Erythroblast (primary cell): ENCODE measurements at regions not wholly inside any gene's neighbourhood (a gene's known extent, or its start where the extent isn't known, plus 50 kb on each side); places are given as distances from the start of the nearest gene placed in this dataset.

ENCODE experiments used
- DNase-seq, 2 experiments: peaks; one replicate each; lab custom pipeline; 2025; lab: John Stamatoyannopoulos, UW
- GATA1 ChIP-seq: IDR thresholded peaks from 2 replicates; pipeline ENCODE4 v1.6.1; 2011; ENCODE audit warnings: low read depth, mild to moderate bottlenecking, control low read depth, low read length, moderate library complexity
- POLR2A ChIP-seq: IDR thresholded peaks from 2 replicates; pipeline ENCODE4 v1.6.1; 2011; ENCODE audit warnings: mild to moderate bottlenecking, low read length

GRCh38 chr3:57009802-57010201 lies 50.7 kb upstream of the SPATA12 start:
- TF ChIP-seq POLR2A (no peak), GATA1 (no peak)
- DNase-seq: no peak

DNA sequence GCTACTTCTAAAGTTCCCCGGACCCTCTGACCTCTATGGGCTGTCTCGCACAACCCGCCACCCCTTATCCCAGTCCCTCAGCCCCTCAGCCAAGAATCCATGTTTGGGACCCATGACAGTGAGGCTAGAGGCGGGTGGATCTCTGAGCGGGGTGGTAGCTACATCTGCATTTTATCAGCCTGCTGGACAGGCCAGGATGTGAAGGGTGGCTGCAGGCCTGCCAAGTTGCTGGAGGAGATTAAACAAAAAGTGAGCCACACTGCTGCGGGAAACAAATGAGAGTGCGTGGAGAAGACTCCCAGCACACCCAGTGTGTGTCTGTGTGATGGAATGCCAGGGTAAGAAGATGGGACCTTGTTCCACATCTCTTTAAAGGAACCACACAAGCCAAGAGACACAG lies 51.1 kb upstream of the SPATA12 start:
- peak in 1 of 2 experiments; percentile 17 for DNase-seq
- no peak for TF ChIP-seq GATA1
- no peak for TF ChIP-seq POLR2A

DNA sequence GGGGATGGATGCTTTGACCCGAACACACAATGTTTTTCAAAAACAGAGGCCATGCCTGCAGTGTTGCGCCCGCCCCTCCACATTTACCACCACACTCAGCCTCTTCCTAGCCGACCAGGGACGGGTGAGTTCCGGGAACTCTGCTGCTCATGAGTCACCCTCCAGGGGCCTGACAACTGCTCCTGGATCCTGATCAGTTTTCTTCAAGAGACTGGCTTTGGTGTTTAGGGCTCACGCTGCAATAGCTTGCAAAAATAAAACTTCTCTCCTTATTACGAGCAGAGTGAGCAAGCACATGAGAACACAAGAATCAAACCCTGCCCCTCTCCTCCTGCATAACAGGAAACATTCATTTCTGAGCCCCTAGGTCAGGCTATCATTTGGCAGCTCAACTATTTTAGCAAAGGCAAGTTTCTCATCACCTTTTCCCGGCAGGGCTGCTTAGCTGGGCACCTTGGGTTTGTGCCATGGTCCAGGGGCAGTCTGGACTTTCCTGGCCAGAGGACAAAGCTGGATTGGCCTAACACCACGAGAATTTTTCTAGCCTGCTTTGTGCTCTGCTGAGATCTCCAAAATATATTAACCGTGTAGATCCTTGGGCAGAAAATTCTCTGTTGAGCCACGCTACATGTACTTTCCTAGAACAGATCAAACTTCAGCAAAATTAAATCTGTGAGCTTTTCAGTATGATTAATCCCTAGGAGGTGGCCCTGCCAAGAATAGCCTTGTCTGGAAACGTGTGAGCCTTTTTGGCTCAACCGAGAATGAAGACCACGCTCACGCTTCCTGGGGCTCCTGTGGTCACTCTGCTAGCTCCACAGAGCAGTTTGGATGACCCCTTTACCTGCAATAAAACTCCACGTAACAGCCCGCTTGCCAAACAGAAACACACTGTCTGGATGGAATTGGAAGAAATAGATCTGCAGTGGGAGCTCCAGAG lies 52.7 kb upstream of the SPATA12 start:
- peak in 1 of 2 experiments; percentile 10 for DNase-seq
- TF ChIP-seq GATA1 (no peak), POLR2A (no peak)

DNA sequence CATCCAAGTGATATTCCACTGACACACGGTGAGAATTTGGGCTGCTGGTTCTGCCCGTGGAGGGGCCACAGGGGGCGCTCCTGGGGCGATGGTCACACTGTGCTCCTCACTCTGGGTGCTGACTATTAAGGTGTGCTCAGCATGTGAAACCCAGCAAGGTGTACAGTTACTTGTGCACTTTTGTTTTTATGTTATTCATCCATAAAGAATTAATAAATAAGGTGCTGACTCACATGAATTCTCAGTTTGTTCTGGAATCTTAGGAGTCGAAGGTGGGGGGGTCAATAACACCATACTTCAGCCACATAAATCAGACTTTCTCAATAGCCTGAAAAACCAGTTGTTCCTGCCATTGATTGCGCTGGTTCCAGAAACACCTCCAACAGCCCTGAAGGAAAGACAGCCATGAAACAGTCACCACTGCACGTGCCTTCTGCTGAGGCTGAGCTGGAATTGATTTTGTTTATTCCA lies 53.5 kb upstream of the SPATA12 start:
- no peak for DNase-seq
- TF ChIP-seq GATA1 (no peak), POLR2A (no peak)

- DNase-seq: no peak
These were observed 54.2 kb upstream of the SPATA12 start for GRCh38 chr3:57006179-57006657.

GRCh38 chr3:57004229-57004628 lies 56.2 kb upstream of the SPATA12 start:
- peak in 1 of 2 experiments; percentile 16 for DNase-seq
- TF ChIP-seq GATA1 (no peak), POLR2A (no peak)

More at GRCh38 chr3:57006179-57006657, 54.2 kb upstream of the SPATA12 start:
- TF ChIP-seq GATA1: no peak
- TF ChIP-seq POLR2A: no peak

DNA sequence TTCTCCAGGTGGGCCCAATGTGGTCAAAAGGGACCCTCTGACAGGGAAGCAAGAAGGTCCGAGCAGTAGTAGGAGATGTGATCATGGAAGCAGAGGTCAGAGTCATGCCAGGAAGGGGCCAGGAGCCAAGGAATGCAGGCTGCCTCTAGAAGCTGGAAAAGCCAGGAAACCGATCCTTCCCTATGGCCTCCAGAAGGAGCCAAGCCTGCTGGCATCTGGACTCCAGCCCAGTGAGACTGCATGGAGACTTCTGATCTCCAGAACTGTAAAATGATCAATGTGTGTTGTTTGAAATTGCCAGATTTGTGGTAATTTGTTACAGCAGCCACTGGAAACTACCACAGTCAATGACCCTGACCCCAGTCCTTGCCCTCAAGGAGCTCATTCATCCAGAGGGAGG lies 56.8 kb upstream of the SPATA12 start:
- no peak for DNase-seq
- TF ChIP-seq POLR2A (no peak), GATA1 (no peak)

DNA sequence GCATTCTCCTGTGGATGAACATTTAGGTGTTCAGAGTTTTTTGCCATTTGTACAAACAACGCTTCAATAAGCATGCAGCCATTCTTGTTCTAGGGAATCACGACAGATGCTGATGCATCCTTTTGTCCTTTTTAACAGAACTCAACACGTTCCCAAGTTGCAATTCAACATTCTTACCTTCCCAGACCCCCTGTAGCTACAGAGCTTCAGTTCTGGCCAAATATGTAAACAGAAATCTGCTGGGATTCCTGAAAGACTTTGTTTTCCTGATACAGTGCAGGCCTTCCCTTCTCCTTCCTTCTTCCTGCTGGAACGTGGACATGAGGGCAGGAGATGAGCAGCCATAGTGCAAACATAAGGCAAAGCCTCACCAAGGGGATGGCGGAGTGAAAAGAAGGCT lies 59.1 kb upstream of the SPATA12 start:
- DNase-seq: no peak
- no peak for TF ChIP-seq POLR2A
- no peak for TF ChIP-seq GATA1

DNA sequence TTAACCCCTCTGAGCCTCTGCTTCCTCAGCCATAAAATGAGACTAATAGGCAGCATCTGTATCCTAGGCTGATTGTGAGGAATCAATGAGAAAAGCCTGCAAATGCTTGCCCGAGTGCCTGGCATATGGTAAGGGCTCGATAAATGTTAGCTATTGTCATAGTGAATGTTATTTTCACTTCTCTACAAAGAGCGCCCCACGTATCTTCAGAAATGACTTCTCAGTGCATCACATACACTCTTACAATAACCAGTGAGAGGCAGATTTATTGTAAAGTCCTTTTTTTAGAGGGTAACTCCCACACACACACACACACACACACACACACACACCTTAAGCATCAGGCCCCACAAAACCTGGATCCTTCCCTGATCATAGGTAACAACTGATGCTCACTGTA lies 60.5 kb upstream of the SPATA12 start:
- DNase-seq: no peak
- no peak for TF ChIP-seq GATA1
- no peak for TF ChIP-seq POLR2A

DNA sequence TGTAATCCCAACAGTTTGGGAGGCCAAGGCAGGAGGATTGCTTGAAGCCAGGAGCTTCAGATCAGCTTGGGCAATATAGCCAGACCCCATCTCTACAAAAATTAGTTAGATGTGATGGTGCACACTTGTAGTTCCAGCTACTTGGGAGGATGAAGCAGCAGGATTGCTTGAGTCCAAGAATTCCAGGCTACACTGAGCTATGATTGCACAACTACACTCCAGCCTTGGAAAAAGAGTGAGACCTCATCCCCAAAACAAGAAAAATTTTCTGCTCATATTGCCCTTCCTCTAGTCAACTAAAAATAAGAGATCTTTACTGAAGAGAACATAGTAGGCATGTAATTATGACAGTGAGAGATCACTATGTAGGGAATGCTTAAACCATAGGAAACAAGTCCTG lies 60.9 kb upstream of the SPATA12 start:
- DNase-seq: no peak
- TF ChIP-seq GATA1 (no peak), POLR2A (no peak)

DNA sequence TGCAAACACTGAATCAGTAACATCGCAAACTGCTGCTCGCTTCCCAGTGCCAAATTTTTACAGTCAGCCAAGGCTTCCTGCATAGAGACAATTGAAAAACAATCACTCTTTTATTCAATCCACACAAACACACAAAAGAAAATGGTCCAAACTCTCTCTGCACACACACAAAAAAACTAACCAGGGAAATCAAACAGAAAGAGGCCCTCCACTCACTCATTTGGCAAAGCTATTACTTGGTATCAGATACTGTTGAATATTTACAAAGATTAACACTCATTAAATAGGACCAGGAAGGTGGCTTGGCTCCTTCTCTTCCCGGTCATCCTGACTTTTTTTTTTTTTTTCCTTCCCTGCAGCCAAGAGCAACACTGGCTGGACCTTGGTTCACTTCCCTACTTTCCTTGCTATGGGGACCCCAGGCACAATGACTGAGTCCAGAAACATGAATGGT lies 62.4 kb upstream of the SPATA12 start:
- no peak for DNase-seq
- TF ChIP-seq GATA1 (no peak), POLR2A (no peak)

DNA sequence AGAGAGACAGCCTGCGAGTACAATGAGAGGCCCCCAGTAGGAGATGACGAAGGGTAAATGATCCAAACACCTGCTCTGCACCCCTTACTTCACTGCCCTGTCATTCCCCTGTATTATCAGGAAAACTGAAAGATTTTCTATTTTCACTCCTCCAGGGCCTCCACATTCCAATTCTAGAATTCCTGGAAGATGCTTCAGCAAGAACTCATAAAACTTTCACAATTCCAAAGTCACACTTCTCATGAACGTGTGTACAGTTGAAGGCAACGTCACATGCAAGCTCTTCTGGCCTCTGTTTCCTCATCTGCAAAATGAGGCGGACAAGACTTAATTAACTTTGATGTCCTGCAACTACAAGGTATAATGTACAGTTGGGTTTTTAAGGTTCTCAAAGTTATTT lies 62.8 kb upstream of the SPATA12 start:
- TF ChIP-seq POLR2A: no peak
- no peak for TF ChIP-seq GATA1
- no peak for DNase-seq

DNA sequence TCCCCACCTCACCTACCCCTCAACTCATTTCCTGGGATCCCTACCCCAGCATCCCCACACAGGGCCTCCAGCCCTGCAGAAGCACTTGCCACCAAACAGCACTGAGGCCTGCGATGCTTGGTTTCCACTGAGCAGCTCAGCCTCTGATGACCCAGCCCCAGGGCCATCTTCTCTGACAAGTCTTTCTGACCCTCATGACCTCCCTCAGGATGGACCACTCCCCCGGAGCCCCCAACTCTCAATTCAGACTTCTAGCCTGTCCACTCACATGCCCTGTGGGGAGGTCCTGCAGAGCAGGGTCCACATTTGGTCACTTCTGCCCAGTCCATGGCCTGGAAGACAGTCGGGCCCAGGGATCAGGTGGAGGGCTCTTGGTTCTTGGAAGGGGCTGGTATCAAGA lies 63.4 kb upstream of the SPATA12 start:
- no peak for TF ChIP-seq GATA1
- no peak for TF ChIP-seq POLR2A
- DNase-seq: no peak

GRCh38 chr3:56994391-56994790 lies 66.1 kb upstream of the SPATA12 start:
- no peak for DNase-seq
- TF ChIP-seq POLR2A (no peak), GATA1 (no peak)

- no peak for DNase-seq
These were observed 69.8 kb upstream of the SPATA12 start for GRCh38 chr3:56990641-56991015.

More at GRCh38 chr3:56990641-56991015, 69.8 kb upstream of the SPATA12 start:
- TF ChIP-seq GATA1: no peak
- no peak for TF ChIP-seq POLR2A
